Kidney tubule cell (primary cell): ENCODE measurements at regions not wholly inside any gene's neighbourhood (a gene's known extent, or its start where the extent isn't known, plus 50 kb on each side); places are given as distances from the start of the nearest gene placed in this dataset.
A peak's percentile ranks its signal among the peaks of the same experiment; 100 is the strongest.

Experiments
- DNase-seq: peaks from one replicate; pipeline ENCODE4 v3.0.0-alpha.2; 2018; ENCODE audit warnings: low spot score

- peak; percentile 98 for DNase-seq
These were observed 86.4 kb downstream of the FOXL1 start for GRCh38 chr16:86664522-86665318.

GRCh38 chr16:86665319-86665675 lies 86.9 kb downstream of the FOXL1 start:
- DNase-seq, result peak; percentile 97

GRCh38 chr16:86665929-86666328 lies 87.6 kb downstream of the FOXL1 start:
- no peak for DNase-seq

GRCh38 chr16:86667035-86667434 lies 88.7 kb downstream of the FOXL1 start:
- DNase-seq, result no peak

GRCh38 chr16:86668136-86668910 lies 90.0 kb downstream of the FOXL1 start:
- peak; percentile 50 for DNase-seq

GRCh38 chr16:86669285-86669805 lies 91.0 kb downstream of the FOXL1 start:
- no peak for DNase-seq

GRCh38 chr16:86669937-86670749 lies 91.8 kb downstream of the FOXL1 start:
- no peak for DNase-seq

GRCh38 chr16:86670750-86671234 lies 92.4 kb downstream of the FOXL1 start:
- no peak for DNase-seq

- no peak for DNase-seq
These were observed 93.3 kb downstream of the FOXL1 start for GRCh38 chr16:86671486-86672178.

GRCh38 chr16:86672179-86672863 lies 94.0 kb downstream of the FOXL1 start:
- no peak for DNase-seq

GRCh38 chr16:86673090-86673955 lies 95.0 kb downstream of the FOXL1 start:
- no peak for DNase-seq

- no peak for DNase-seq
These were observed 95.7 kb downstream of the FOXL1 start for GRCh38 chr16:86673956-86674453.

- DNase-seq, result peak; percentile 92
These were observed 97.9 kb downstream of the FOXL1 start for GRCh38 chr16:86676254-86676670.

GRCh38 chr16:86679490-86679889 lies 101.1 kb downstream of the FOXL1 start:
- no peak for DNase-seq

GRCh38 chr16:86680162-86680561 lies 101.8 kb downstream of the FOXL1 start:
- DNase-seq, result peak; percentile 57

- DNase-seq, result no peak
These were observed 102.3 kb downstream of the FOXL1 start for GRCh38 chr16:86680661-86681030.

- no peak for DNase-seq
These were observed 102.8 kb downstream of the FOXL1 start for GRCh38 chr16:86681031-86681756.

GRCh38 chr16:86681757-86682106 lies 103.4 kb downstream of the FOXL1 start:
- DNase-seq, result no peak

GRCh38 chr16:86682219-86682904 lies 104.0 kb downstream of the FOXL1 start:
- DNase-seq, result no peak
